HG03103 (cell line): ENCODE measurements at regions not wholly inside any gene's neighbourhood (a gene's known extent, or its start where the extent isn't known, plus 50 kb on each side); places are given as distances from the start of the nearest gene placed in this dataset.
"Not testable (repeated sequence)": the region's sequence is repeated elsewhere in the genome, so short reads cannot be mapped to it uniquely, and the experiment has no call there.

Experiments used
- ATAC-seq: cut with Tn5 transposase; IDR thresholded peaks from one replicate; pipeline ENCODE4 v1.9.1; 2021; ENCODE audit warnings: low read depth; ENCODE audit not compliant: unreplicated experiment

DNA sequence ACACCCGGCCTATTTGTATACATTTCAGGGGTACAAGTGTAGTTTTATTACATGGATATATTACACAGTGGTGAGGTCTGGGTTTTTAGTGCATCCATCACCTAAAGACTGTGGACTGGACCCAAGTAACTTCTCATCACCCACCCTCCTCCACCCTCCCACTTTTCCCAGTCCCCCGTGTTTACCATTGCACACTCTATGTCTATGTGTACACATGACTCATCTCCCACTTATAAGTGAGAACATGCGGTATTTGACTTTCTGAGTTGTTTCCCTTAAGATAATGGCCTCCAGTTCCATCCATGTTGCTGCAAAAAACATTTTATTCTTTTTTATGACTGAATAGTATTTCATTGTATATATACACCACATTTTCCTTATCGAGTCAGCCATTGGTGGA is 98.9 kb upstream of the WAC start:
- no peak for ATAC-seq

DNA sequence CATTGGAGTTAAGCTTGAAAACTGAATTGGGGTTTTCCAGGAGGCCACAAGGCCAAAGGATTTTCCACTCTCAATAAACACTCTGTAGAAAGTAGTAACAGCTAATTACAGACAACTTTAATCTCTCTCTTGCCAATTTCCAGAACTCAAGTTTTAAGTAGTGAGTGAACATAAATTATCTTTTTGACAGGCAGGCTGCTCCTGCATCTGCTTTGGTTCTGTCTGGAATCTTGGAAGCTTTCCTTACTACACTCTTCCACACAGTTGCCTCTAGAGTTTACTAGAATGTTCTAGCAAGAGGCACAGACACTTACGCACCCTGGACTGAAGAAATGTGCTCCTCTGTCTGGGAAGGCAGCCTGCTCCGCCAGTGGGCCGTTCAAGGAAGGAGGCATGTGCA is 90.5 kb upstream of the WAC start:
- no peak for ATAC-seq

DNA sequence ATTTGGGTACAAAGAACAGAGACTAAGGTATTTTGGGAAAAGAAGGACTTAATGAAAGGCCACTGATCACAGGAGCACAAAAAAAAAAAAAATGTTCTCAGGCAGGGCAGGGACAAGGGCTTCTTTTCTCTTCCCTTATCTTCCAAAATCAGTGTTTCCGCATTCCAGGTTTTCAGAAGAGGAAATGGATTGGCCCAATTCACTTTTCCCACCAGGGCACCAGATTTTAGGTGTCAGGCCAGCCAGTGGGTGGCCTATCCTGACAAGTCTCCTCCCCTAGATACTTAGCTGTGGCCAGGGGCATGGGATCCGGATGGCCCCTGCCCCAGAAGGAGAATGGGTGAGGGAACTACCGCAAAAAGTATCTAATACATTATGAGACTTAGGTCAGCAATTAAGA is 88.9 kb upstream of the WAC start:
- ATAC-seq: no peak

DNA sequence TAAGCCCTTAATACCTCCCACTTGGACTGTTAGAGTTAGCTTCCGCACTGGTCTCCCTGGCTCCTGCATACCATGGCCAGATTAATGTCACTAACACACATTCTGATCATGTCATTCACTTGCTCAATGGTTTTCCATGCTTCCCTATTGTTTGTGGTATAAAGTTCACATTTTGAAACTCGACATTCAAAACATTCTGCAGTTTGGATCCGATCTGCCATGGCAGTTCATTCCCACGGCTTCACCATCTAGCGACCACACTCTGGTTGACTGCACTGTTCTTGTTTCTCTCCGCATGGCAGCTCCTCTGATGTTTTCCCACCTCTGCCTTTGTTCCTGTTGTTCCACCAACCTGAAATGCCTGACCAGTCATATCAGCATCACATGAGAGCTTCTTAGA is 87.4 kb upstream of the WAC start:
- no peak for ATAC-seq

DNA sequence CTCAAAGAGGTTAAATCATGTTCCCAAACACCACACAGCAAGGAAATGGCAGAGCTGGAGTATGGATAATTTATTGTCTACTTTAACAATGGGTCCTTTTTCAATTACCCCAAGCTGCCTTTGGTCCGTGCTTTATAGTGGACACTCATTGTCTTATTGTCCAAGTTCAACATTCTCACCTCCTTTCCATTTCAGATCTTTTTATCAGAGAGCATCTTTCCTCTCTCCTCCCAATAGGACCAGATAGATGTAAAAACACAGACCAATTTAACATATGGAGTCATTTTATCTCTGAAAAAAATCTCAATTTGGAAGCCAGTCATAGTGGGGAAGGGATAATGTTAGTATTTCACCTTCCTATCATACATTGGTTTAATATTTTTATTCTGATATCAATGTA is 83.5 kb upstream of the WAC start:
- no peak for ATAC-seq

DNA sequence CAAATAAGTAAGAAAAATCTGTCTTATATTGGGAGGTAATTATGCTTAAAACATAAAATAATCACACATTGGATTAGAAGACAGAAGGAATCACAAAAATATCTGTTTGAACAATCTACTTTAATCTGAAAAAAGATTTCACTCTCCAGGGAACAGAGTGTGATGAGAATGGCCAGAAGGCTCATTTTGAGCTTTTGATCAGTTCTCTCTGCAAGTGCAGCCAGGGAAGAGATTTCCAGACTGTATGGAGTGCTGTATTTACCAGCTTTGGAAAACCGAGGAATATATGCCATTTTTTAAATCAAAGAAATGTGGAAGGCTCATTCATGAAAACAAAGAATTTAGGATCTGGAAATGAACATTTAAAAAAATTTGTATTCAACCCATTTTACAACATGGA is 83.0 kb upstream of the WAC start:
- no peak for ATAC-seq

DNA sequence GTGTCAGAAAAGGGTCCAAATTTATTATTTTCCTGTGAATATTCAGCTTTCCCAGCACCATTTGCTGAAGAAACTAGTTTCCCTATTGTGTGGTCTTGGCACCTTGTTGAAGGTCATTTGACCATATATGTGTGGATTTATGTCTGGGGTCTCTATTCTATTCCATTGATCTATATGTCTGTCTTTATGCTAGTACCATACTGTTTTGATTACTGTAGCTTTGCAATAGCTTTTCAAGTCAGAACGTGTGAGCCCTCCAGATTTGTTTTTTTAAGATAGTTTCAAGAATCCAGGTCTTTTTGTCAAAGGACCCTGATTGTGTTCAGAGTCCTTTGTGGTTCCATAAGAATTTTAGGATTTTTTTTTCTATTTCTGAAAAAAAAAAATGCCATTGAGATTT is 79.0 kb upstream of the WAC start:
- no peak for ATAC-seq

DNA sequence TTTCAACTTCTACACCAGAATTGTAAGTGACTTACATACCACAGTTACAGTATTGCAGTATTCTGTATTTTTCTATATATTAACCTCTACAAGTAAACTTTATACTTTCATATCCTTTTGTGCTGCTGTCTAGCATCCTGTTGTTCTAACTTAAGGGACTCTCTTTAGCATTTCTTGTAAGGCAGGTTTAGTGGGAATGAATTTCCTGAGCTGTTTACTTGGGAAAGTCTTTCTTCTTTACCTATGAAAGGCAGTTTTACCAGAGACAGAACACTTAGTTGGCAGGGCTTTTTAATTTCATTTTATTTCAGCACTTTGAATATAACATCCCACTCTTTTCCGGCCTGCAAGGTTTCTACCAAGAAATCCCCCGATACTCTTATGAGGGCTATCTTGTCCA is 75.8 kb upstream of the WAC start:
- ATAC-seq: no peak

DNA sequence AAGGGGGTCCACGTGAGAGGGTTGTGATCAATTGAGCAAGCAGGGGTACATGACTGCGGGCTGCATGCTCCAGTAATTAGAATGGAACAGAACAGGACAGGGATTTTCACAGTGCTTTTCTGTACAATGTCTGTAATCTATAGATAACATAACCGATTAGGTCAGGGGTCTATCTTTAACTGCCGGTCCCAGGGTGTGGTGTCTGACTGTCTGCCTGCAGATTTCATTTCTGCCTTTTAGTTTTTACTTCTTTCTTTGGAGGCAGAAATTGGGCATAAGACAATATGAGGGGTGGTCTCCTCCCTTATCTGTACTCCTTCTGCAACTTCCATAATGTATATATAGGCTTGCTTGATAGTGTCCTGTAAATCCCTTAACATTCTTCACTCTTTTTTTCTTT is 75.0 kb upstream of the WAC start:
- ATAC-seq: not testable (repeated sequence)

DNA sequence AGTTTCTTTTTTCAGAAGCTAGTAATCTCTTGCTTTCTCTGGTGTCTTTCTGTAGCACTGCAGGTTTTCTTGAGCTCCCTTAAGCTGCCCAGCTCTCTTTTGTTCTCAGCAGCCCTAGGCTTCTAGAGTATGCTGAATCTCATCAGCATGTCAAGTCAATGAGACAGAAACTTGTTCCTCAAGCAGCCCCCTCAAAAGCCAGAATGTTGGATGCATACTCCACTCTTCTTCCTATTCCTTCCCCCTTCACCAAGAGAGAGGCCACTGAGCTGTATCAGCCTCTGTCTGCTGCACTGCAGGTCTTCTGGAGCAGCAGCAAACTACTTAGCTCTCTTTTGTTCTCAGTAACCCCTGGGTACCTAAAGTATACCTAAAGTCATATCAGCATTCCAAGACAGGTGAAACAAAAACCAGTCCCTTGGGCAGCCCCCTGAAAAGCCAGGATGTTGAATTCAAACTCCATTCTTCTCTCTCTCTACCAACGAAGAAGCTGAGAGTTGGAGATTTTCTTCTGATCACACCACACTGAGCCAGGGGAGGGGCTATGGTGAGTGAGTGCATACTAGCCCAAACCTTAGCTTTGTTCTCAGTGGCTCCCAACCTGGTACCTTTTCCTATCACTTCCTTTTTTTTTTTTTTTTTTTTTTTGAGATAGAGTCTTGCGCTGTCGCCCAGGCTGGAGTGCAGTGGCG is 73.3 kb upstream of the WAC start:
- ATAC-seq: no peak

DNA sequence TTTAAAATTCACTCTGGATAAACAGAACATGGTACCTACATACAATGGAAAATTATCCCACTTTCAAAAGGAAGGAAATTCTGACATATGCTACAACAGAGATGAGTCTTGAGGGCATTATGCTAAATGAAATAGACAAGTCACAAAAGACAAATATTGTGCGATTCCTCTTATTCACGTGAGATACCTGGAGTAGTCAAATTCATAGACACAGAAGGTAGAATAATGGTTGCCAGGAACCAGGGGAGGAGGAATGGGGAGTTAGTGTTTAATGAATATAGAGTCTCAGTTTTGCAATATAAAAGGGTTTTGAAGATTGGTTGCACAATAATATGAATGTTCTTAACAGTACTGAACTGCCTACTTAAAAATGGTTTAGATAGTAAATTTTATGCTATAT is 69.8 kb upstream of the WAC start:
- ATAC-seq: no peak

DNA sequence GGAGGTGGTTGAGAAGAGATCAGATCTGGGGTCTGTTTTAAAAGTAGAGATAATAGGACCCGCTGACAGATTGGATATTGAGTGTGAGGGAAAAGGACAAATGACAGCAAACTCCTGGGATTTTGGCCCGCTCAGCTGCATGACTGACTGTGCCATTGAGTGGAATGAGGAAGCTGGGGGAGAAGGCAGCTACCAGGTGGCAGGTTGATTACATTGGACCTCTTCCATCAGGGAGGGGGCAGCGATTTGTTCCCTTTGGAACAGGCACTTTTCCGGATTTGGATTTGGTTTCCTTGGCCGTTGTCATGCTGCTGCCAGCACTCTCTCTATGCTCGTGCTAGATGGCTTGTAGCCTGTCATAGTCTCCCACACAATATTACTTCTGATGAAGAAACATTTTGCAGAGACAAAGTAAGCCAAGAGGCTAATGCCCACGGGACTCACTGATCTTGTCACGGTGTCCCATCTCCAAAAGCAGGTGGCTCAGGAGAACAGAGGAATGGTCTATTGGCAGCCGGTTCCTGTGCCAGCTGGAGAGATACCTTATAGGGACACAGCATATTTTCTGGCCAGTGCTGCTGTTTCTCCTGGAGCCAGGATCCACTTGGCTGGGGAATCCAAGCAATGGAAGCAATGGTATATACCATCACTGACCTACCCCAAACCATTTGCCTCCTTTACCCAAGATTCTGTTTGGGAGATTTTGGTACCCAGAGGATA is 69.1 kb upstream of the WAC start:
- ATAC-seq: no peak

DNA sequence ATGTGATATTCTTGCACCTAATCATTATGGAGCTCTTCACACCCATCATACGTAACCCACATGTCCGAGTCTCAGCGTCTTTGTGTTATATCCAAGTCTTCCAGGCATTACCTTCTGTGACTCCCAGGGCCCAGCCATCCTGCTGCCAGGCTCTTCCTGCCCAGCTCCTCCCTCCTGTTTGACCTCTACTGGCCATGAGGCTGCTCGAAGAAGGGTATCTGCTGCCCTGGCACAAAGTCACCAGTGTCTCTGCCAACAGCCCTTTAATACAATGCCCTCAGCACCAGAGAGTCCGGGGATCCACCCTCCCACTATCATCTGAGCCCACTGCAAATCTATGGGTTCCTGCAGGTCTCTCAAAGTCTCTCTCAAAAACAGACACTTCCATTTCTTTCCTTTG is 65.3 kb upstream of the WAC start:
- no peak for ATAC-seq

DNA sequence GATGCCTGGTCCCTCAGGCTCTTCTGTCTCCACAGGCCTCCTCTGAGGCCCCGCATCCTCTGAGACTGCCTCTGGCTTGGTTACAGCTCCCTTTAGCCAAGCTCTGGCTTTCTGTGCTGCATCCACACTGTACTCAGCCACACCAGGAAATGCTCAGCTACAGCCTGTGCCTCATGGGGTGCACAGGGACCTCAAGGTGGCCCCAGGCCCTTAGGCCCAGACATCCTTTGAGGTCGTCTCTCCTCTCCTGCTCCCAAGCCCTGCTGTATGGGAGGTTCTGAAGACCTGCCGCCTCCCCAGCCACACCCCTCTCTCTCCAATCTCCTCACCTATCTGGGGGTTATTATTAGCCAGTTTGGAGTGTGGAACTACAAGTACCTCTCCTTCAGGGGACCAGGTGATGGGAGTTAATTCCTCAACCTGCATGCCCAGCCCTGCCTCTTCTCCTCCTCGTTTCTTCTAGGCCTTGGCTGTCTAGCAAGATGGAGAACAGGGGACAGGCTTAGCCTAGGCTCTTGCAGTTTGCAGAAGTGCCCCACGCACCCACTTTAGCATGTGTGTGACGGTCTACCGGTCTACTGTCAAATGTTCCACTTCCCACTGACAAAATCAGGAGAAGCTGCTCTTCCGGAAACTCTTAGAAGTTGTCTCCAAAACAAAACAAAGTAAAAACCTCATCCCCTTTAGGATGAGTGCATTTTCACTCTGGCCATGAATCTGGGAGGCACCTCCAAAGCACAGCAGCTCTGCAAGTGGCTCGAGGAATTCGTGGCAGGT is 64.0 kb upstream of the WAC start:
- no peak for ATAC-seq

DNA sequence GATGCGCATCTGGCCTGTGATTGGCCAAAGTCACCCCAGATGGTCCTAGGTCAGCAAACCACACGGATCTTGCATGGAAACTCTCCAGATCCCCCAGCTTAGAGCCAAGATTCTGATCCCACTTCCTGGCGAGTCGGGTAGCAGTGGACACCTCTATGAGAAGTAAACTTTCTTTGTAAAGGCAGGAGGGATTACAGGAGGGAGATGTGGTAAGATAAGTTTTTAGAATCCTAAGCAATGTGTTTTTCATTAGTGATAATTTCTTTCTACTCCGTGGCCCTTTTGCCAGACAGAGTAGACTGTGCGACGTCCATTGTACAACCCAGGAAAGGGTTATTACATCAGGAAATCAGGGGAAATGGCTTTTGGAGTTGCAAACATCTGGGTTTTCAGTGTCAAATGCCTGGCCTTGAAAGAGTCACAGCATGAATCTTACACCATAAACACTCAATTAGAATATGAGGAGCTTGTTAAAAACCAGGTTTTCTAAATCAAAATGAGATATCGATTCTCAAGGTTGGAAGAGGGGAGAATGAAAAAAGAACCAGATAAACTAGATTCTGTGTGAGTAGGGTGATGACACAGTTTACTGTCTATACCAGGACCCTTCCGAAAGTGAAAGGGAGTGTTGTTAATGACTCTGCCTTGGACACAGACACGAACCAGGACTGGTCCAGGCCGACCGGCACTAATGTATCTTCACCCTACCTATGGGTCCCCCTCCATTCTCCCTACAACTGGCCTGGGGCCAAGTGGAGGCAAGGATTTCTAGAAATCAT is 61.9 kb upstream of the WAC start:
- no peak for ATAC-seq

DNA sequence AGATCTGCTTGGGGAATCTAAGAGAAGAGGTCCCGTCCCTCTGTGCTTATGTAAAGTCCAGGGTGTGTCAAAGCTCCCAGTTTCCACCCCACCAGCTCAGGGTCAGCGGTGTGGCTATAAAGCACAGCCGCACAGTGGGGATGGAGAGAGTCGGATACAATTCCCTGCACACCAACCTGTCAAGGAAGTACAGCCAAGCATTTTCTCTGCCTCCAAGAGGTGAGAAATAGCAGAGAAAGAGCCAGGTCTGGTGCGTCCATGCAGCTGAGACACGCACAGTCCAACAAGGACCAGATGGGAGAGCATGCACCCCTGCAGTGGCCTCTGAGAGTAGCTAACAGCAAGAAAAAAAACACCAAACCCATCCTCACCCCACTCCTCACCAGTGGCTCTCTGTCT is 61.3 kb upstream of the WAC start:
- ATAC-seq: no peak

DNA sequence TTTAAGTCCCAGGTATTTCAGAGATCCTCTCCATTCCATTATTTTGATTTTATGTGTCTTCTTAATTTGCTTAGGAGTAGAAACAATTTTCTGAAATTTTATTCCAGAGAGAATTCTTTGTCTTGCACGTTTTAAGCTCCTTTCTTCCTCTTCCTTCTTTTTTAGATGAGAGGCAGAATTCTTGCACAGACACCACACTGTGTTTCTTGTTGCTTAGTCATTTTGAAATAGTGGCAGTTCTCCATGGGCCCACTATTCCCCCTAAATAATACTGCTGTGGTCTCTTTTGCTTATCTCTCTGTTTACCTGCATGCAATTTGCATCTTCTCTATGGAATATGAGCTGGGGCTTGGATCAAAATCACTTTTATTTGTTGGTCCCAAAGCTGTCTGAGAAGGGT is 54.3 kb upstream of the WAC start:
- ATAC-seq: no peak

DNA sequence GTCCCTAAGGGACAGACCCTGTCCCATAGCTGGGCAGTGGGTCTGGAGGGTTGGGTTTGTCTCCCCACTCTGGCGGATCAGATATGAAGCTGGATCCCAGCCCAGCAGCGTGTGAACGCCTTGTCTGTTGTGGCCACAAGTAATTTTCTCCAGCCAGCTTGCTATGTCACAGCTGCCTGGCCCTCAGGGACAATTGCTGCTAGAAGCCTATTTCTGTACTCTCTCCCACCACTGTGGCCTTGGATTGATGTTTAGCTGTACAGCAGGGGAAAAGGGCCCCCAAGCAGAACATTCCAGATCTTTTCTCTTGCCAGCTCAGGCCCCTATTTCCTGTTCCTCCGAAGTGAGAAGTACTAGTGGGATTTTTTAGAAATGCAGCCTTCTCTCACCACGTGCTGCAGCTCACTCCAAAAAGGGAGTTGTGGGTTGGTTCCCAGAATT is 53.5 kb upstream of the WAC start:
- no peak for ATAC-seq

DNA sequence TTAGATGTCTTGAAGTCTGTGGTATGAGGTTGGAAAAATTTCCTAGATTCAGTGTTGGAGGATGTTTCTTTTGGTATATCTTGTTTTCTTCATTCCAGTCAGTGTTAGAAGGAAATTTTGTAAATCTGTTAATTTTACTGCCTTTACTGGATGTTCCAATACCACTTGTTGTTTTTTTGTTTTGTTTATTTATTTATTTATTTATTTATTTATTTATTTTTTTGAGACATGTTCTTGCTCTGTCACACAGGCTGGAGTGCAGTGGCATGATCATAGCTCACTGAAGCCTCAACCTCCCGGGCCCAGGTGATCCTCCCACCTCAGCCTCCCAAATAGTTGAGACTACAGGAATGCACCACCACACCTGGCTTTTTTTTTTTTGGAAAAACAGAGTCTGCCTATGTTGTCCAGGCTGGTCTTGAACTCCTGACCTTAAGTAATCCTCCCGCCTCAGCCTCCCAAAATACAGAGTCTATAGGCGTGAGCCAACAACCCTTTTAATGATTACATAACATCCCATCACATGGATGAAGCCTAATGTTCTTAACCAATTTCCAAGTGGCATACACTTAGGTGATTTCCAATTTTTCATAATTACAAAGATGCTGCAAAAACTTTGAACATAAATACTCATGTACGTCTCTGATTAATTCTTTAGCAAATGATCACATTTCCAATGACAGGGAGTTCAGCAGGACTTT is 52.8 kb upstream of the WAC start:
- no peak for ATAC-seq

DNA sequence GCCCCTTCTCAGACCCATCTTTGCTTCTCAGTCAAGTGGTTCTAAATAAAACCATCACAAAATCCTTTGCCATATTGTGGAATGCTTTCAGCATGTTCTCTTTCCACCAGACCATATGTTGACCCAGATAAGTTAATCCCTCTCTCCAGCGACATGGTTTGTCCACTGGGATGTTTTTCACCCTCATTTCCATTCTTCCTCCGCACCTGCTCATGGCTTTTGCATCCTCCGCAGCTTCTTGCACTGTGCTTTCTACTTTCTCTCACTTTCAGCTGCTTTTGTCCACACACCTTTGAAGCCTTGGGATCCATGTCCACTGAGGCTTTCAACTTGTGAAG is 52.3 kb upstream of the WAC start:
- no peak for ATAC-seq

DNA sequence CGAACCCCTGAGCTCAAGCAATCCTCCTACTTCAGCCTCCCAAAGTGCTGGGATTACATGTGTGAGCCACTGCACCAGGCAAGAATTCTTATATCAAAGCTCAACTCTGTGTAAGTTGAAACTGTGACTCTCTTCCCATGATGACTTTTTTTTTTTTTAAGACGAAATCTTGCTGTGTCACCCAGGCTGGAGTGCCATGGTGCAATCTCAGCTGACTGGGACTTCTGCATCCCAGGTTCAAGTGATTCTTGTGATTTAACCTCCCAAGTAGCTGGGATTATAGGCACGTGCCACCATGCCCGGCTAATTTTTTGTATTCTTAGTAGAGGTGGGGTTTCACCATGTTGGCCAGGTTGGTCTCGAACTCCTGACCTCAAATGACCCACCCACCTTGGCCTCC is 51.6 kb upstream of the WAC start:
- ATAC-seq: not testable (repeated sequence)
